GM12872 (cell line): ENCODE measurements at regions not wholly inside any gene's neighbourhood (a gene's known extent, or its start where the extent isn't known, plus 50 kb on each side); places are given as distances from the start of the nearest gene placed in this dataset.

Experiments used
- CTCF ChIP-seq: IDR thresholded peaks from 3 replicates; pipeline ENCODE4 v1.5.1; 2011; ENCODE audit warnings: low read depth, mild to moderate bottlenecking, low read length, moderate library complexity; ENCODE audit not compliant: insufficient read depth

GRCh38 chr16:60720060-60720459, 1316.2 kb downstream of the CDH8 start:
- no peak for TF ChIP-seq CTCF

- TF ChIP-seq CTCF, result no peak
Measured at GRCh38 chr16:60717808-60718207, 1318.4 kb downstream of the CDH8 start.

GRCh38 chr16:60712144-60712543, 1324.1 kb downstream of the CDH8 start:
- TF ChIP-seq CTCF, result no peak

GRCh38 chr16:60704726-60705125, 1331.5 kb downstream of the CDH8 start:
- no peak for TF ChIP-seq CTCF

- TF ChIP-seq CTCF, result no peak
Measured at GRCh38 chr16:60703096-60703495, 1333.1 kb downstream of the CDH8 start.

GRCh38 chr16:60686824-60687223, 1349.4 kb downstream of the CDH8 start:
- TF ChIP-seq CTCF, result 0 out of 3 replicates have a peak, but pooled peaks have one; percentile 4

GRCh38 chr16:60684002-60684401, 1352.2 kb downstream of the CDH8 start:
- no peak for TF ChIP-seq CTCF

GRCh38 chr16:60682219-60682618, 1354.0 kb downstream of the CDH8 start:
- TF ChIP-seq CTCF, result no peak
